ENCODE measurements at regions not wholly inside any gene's neighbourhood (a gene's known extent, or its start where the extent isn't known, plus 50 kb on each side); places are given as distances from the start of the nearest gene placed in this dataset.

GRCh38 chr18:76130845-76131244 lies 364.2 kb downstream of the ZNF516 start:
- no peak for DNase-seq (ENCODE audit: low read depth)

DNA sequence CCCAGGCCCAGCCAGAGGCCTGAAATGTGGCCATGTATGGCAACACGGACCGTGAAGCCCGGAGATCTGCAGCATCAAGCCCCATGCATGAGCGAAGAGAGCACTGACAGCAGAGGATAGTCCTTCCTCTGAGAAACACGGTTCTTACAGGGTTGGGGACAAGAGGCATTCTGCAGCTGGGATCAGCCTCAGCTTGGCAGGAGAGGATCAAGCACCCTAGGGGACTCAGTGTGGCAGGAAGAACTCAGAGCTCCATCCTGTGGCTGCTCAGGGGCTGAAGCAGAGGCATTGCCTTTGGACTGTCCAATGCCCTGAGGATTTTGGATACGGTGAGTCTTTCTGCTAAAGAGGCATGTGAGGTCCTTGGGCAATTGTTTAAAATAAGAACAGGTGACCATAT lies 368.7 kb downstream of the ZNF516 start:
- no peak for DNase-seq (ENCODE audit: low read depth)

DNA sequence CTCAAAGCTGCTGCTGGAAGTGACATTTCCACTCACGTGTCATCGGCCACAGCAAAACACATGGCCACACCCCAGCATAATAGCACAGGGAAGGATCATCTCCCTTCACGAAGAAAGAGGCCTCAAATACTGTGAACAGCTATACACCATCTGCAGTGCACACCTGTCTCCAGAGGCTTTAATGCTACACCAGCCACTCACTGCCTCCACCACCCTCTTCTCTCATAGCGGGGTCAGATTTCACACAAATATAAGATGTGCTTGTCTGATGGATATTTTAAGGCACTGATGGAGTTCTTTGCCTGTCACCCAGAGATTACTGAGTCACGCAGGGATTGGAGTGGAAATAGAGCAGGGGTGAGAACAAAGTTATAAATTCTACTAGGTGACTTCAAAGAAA lies 374.0 kb downstream of the ZNF516 start:
- DNase-seq (ENCODE audit: low read depth), result no peak

GRCh38 chr18:76115580-76115979 lies 379.5 kb downstream of the ZNF516 start:
- no peak for DNase-seq (ENCODE audit: low read depth)

DNA sequence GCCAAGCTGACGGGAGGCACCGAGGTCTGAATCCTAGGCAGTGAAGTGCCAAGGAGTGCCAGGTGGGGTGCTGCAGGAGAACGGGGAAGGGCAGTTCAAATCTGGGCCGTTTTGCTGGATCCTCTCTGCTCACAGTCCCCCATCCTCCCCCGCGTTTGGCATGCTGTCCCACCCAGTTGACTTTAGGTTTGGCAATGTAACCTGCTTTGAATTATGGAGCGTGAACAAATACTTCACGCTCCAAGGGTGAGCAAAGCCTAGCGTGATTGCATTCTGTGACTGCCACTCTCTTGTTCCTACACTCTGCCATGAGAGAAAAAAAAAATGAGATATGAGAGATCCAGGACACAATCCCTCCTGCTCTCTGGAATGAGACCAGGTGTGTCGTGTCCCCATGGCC lies 381.9 kb downstream of the ZNF516 start:
- no peak for DNase-seq (ENCODE audit: low read depth)

DNA sequence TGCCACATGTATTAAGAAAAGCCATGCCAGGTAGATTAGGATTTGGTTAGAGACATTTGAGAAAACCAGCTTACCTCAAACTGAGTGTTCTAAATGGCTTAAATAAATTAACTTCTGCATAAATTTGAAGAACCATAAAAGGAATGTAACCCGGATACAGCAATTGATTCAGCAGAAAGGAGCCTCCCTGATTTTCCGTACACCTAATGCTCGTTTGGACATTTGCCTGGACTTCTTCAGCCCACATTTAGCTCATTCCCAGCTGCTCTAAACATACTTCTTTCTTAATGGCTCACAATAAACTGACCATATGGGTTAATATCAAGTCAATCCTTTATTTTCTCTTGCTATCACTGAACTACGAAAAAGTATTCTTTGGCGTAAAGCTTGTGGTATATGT lies 392.4 kb downstream of the ZNF516 start:
- DNase-seq (ENCODE audit: low read depth), result no peak

DNA sequence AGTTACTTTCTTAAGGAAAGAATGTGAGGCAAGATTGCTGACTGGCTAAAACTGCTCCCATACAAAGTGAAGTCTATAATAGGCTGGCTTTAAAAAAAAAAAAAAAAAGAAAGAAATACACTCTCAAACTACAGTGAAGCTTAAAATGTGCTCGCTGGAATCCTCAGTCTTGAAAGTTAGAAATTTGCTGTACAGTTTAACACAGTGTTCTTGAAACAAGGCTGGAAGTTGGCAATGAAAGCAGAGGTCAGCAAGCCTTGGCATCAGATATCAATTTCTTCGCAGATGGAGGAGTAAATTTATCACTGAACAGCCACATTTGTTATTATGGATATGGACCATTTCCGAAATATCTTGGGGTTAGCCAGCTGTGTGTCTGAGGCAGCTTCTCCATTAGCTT lies 392.9 kb downstream of the ZNF516 start:
- DNase-seq (ENCODE audit: low read depth), result no peak

GRCh38 chr18:76099931-76100457 lies 395.0 kb downstream of the ZNF516 start:
- no peak for DNase-seq (ENCODE audit: low read depth)

DNA sequence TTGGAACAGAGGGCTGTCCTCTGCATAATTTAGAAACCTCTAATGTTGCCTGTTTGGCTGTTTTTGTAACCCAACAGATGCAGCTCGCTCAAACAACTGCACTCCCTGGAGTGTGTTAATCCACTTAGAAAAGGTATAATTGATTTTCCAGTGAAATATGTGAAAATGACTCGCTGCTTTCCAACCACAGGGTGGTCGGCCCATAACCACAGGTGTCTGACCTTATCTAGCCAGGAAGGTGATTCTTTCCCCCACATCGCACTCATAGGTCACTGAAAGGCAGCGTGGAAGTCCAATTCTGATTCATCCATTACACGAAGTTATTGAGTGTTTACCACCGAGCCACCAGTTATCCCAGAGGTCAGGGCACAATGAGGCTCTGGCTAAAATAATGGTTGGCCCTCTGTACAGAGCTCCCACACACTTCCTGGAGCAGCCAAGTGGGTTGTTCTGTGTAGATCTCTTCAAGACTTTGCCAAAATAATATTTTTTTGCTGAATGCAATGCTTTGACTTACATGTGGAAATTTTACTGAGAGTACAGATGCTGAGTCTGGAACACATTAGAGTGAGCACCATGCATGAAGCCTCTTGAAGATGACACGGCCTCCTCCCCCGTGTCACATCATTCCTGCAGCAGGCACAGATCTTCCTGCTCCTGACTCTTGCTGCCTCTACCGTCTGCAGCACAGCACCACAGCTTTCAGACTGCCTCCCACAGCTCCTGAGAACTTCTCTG lies 396.2 kb downstream of the ZNF516 start:
- DNase-seq (ENCODE audit: low read depth), result no peak

DNA sequence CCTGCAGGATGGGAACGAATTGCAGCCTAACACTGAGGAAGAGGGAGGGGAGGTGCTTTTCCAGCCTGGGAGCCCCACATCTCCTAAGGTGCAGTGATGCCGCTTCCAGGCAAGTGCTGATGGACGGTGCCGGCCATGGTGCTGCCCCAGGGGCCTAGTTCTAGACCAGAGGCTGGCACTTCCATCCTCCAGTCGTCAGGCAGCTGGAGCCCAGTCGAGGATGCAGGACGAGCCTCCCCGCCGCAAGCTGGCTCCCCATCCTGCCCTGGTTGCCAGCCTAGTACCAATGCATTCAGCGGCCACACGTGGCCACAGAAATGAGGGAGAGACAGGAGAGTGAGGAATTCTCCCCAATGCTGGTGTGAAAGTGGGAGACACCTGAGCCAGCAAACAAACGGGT lies 413.5 kb downstream of the ZNF516 start:
- no peak for DNase-seq (ENCODE audit: low read depth)

DNA sequence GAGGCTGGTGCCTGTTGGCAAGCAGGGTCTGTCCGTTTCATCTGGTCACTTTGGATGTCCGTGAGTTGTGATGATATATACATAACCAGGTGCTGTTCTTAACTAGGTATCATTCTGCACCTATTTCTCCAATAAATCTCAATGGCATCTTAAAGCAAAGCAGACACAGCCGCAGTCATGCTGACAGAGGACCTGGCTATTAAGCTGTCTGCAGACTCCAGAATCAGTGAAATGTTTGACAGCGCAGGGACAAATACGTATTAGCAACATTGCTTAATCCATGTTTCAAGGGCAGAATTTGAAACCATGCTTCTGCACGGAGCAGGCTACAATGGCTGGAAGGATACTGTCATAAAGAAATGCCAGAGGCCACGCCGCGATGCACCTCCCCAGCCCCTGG lies 414.6 kb downstream of the ZNF516 start:
- DNase-seq (ENCODE audit: low read depth), result no peak

GRCh38 chr18:76075777-76076176 lies 419.3 kb downstream of the ZNF516 start:
- DNase-seq (ENCODE audit: low read depth), result no peak

- DNase-seq (ENCODE audit: low read depth), result no peak
Measured at GRCh38 chr18:76064998-76065397, 430.0 kb downstream of the ZNF516 start.

DNA sequence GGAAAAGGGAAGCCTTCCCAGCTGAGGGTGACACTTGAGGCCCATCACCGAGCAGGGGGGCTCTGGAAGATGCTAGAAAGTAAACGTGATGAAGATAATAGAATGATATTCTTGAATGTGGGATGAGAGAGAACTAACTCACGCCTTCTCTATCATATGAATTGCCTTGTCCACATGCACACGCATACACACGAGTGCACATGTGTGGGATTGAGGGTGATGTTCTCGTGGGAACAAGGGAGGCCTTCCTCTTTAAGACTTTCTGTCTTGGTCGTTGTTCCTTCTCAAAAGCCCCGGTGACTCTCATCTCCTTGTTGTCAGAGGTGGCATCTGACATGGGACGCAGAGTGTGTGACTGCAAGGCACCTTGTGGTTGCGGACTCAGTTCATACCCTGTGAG lies 436.9 kb downstream of the ZNF516 start:
- no peak for DNase-seq (ENCODE audit: low read depth)

- DNase-seq (ENCODE audit: low read depth), result no peak
Measured at GRCh38 chr18:76057386-76057785, 437.7 kb downstream of the ZNF516 start.

- DNase-seq (ENCODE audit: low read depth), result no peak
Measured at GRCh38 chr18:76056471-76057110, 438.5 kb downstream of the ZNF516 start.

- no peak for DNase-seq (ENCODE audit: low read depth)
Measured at GRCh38 chr18:76055578-76055977, 439.5 kb downstream of the ZNF516 start.

GRCh38 chr18:76055025-76055424 lies 440.0 kb downstream of the ZNF516 start:
- DNase-seq (ENCODE audit: low read depth), result no peak

- no peak for DNase-seq (ENCODE audit: low read depth)
Measured at GRCh38 chr18:76054156-76054555, 440.9 kb downstream of the ZNF516 start.

DNA sequence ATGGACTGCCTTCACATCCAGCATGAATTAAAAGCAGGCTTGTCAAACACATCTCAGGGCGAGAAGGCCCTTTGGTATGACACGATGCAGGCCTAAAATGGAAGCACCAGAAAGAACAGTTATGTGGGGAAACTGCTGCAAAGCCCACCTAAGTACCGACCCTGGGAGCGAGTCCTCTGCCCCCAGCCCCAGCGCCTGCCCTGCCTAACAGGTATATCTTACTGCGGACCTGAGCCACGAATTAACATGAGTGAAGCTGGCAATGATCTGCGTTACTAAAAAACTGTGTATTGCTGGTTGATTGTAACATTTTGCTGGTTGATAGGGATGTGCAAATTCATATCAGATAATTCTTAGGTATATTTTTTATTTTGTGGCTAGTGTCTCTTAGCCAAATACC lies 441.5 kb downstream of the ZNF516 start:
- no peak for DNase-seq (ENCODE audit: low read depth)

DNA sequence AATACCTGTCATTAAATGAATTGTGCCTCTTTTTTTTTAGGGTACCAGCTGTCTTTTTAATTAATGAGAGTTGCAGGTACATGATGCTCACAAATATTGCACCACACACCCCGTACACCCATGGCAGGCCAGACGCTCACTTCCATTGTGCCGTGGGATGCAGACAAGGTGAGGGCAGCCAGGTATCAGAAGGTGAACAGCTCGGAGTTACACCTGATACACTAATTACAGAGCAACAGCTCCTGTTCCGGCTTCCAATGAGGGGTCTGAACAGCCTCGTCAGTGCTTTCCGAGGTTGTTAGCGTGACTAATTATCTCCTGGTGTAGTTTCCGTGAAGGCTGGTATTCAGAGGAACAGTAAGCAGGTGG lies 442.8 kb downstream of the ZNF516 start:
- no peak for DNase-seq (ENCODE audit: low read depth)

GRCh38 chr18:76051396-76052226 lies 443.4 kb downstream of the ZNF516 start:
- no peak for DNase-seq (ENCODE audit: low read depth)

- DNase-seq (ENCODE audit: low read depth), result no peak
Measured at GRCh38 chr18:76046221-76046620, 448.8 kb downstream of the ZNF516 start.
